Stimulated activated CD4-positive, alpha-beta T cell treated with anti-CD3 and anti-CD28 coated beads, TNF-alpha, amount 100 ng/mL, for 24 hours (primary cell): ENCODE measurements at regions not wholly inside any gene's neighbourhood (a gene's known extent, or its start where the extent isn't known, plus 50 kb on each side); places are given as distances from the start of the nearest gene placed in this dataset.
"Not testable (repeated sequence)": the region's sequence is repeated elsewhere in the genome, so short reads cannot be mapped to it uniquely, and the experiment has no call there.

ENCODE experiments used
- DNase-seq, 3 experiments: peaks; one replicate each; pipeline ENCODE4 v3.0.0-alpha.2; 2020; ENCODE audit warnings: low read depth in 3 of 3

DNA sequence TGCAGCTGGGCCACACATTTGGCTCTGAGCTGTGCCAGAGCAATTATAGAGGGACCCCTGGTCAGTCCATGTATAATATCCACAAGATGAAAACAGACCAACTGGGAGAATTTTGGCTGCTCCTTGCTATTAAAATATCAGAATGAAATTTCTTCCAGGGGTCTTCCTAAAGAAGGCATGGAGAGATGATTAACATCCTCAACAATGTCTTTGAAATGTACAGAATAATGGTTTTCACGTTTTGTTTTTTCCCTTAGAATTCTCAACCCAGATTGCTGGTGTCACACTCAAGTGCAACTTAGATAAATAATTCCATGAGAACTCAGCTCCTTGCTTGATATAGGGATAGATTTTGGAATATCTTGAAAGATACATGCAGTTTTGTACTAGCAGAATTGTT lies 148.3 kb upstream of the SLC24A2 start:
- no peak for DNase-seq

DNA sequence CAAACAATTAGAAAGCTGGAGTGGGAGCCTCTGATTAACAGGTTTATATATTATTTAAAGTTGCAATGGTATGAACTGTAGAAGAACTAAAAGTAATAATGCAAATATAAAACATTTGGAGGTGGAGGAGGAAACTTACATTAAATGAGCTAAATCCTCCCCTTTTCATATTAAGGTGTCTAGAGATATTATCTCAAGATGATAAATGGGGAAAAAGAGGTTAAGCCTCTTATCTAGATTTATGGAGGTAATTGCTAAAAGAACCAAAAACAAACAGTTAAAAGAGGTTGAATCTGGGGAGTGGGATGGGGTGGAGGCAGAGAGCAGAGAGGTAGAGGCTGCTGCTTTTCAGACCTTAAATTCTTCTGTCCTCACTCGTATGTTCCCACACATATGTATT lies 147.8 kb upstream of the SLC24A2 start:
- no peak for DNase-seq

DNA sequence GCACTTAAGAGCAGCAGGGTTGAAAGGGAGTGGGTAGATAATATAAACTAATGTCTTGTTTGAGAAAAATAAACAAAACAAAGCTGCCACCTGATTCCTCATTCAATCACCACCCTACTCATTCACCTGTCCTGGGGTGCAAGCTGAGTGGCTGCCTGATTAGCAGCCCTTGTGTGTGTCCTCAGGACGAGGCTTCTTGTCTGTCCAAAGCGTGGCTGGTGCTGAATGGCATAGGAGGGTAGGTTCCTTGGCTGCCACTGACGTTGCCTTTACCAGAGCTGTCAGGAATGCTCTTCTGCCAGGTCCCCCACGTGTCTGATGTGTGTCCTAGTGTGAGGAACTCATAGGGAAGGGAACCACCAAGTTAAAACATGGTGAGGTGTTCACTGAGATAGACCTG lies 146.6 kb upstream of the SLC24A2 start:
- no peak for DNase-seq

GRCh38 chr9:19934301-19934871 lies 145.5 kb upstream of the SLC24A2 start:
- no peak for DNase-seq

DNA sequence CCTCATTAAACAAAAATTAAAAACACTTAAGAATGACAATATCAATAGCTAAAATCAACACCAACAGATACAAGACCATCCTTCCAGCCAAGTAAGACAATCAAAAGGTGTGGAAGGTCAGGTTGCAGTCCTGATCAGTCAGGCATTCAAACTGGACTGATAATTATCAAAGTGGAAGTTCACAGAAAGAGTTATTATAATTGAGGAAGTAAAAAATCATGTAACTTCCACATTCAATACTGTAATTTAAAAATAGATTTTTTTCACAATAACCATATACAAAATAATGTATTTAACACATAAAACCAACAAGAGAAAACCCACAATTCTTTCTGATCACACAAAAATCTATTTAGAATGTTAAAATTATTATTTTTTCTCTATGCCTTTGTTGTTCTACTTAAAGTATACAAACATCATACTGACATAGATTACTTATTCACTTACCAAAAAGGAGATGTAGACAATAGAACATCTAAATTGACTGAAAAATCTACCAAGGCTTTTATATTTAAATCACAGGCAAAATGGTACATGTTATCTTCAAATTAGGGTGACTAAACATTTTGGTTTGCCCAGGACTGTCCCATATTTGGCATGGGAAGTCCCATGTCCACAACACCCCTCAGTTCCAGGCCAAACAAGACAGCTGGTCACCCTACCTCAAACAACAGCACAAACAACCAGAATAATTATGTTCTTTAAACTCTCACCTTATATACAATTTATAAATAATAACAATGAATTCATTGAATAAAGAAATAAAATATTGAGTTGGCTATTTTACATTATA lies 142.5 kb upstream of the SLC24A2 start:
- no peak for DNase-seq

GRCh38 chr9:19927560-19927959 lies 138.7 kb upstream of the SLC24A2 start:
- DNase-seq, result no peak

DNA sequence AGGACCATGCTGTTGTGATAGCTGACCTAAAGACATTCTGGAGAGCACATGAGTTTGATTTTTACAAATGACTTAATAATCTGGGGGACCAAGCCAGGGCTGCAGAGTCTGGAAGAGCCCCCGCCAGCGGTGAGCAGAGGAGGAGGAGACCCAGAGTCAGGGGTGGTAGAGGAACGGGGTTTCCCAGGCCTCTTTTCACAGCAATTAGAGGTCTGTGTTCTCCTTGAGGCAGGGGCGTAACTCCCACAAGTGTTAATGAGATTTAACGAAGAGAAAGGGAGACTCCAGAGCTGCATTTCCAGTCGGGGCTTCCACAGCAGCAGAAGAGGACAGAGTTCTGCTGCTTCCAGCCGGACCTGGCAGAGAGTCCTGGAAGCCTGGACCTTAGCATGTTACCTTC lies 137.9 kb upstream of the SLC24A2 start:
- no peak for DNase-seq

DNA sequence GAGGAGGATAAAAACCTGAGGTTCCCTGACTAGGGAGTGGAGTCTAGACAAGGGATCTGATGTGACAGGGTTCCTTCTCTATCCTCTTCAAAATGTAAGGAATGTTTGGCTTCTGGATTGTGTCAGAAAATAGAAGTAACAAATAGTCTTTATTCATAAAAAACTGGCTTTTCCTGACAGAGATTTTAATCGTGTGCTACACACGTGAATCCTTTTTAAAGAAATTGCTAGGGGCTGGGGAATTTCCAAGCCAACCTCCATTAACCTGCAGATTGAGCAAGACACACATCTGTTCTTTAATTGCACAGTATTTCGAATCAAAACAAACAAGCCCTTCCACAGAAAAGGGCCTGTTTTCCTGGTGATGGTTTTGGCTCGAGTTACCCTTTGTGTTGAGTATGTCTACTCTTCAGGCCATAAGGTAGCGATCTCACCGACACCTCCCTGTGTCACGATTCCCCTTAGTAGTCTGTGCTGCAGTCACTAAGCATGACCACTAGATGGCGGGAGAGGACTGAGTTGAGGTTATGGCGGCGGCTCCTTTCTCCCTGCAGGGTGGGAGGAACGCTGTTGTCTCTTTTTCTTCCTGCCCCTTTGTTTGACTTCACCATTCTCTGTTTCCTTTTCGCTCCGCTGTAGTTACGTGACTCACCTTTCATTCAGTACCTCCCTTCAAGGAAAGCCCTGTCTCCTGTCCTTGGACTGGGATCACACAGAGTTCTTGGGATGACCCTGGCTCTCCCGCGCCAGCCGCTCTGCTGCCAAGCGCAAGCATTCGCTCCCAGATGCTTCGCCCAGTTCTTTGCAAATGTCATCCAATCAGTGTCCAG lies 137.1 kb upstream of the SLC24A2 start:
- DNase-seq, result peak; percentile 65 to 78 (median 69)

DNA sequence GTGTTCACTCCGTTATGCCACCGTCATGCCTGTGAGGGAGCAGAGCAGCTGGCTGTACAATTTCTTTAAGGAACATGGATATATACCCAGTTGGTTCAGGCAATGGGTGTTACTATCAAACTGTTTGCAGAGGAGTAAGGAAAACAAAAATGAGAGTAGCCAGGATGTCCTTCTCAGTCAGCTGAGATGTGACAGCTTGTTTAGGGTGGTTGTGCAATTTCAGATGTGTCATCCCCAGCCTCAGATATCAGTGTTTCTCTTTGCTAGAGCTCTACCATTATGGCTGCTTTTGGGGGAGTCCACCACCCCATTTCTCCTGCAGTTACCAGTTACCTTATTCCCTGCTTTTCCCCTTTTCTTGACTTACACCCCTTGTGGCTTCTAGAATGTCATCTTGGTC lies 135.2 kb upstream of the SLC24A2 start:
- no peak for DNase-seq

- no peak for DNase-seq
Measured at GRCh38 chr9:19922476-19923118, 133.8 kb upstream of the SLC24A2 start.

- DNase-seq, result no peak
Measured at GRCh38 chr9:19920401-19920800, 131.6 kb upstream of the SLC24A2 start.

- no peak for DNase-seq
Measured at GRCh38 chr9:19918630-19919029, 129.8 kb upstream of the SLC24A2 start.

- no peak for DNase-seq
Measured at GRCh38 chr9:19914044-19914443, 125.2 kb upstream of the SLC24A2 start.

GRCh38 chr9:19913151-19913550 lies 124.3 kb upstream of the SLC24A2 start:
- DNase-seq, result no peak

GRCh38 chr9:19903076-19903475 lies 114.2 kb upstream of the SLC24A2 start:
- DNase-seq, result no peak

- no peak for DNase-seq
Measured at GRCh38 chr9:19901586-19901985, 112.7 kb upstream of the SLC24A2 start.

- DNase-seq, result no peak
Measured at GRCh38 chr9:19896161-19896560, 107.3 kb upstream of the SLC24A2 start.

DNA sequence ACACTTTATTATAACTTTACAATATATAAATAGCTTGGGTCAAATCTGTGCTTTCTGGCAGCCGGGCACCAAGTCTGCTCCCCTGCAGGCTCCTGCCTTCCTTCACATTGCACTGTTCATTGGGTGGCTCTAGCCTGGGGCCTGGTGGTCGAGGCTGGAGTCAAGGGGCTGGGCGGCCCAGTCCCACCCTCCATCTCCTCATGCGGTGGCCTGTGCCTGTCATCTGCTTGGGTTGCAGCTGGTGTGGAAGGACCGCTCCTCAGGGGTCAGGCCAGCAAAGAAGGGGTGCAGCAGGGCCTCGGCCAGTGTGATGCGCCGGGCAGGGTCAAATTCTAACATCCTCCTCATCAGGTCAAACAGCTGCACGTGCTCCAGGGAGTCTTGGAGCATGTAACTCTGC lies 106.7 kb upstream of the SLC24A2 start:
- DNase-seq, result not testable (repeated sequence)

- DNase-seq, result no peak
Measured at GRCh38 chr9:19895006-19895405, 106.2 kb upstream of the SLC24A2 start.

DNA sequence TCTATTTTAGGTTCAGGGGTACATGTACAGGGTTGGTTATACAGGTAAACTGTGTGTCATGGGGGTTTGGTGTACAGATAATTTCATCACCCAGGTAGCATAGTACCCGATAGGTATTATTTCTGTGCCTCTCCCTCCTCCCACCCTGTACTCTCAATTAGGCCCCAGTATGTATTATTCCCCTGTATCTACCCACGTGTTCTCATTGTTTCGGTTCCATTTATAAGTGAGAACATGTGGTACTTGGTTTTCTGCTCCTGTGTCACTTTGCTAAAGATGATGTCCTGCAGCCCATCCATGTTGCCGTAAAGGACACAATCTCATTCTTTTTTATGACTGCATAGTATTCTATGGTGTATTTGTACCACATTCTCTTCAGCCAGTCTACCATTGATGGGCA lies 96.8 kb upstream of the SLC24A2 start:
- DNase-seq, result no peak

DNA sequence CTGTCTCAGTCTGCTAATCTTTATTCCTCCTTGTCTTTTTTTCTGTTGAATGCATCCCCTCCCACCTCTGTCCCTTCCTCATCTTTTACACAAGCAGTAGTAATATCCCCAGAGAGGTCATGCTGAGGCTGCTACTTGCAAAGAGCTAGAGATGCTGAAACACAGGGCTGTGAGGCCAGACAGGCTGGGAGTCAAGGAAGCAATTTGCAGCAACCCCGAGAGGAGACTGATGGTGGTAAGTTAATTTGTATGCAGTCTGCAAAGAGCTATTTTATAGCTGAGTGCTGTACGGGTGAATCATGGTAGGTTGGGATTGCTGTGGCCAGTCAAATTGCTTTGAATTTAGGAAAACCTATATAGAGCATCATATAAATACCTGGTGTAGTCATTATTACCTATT lies 90.2 kb upstream of the SLC24A2 start:
- DNase-seq, result no peak

DNA sequence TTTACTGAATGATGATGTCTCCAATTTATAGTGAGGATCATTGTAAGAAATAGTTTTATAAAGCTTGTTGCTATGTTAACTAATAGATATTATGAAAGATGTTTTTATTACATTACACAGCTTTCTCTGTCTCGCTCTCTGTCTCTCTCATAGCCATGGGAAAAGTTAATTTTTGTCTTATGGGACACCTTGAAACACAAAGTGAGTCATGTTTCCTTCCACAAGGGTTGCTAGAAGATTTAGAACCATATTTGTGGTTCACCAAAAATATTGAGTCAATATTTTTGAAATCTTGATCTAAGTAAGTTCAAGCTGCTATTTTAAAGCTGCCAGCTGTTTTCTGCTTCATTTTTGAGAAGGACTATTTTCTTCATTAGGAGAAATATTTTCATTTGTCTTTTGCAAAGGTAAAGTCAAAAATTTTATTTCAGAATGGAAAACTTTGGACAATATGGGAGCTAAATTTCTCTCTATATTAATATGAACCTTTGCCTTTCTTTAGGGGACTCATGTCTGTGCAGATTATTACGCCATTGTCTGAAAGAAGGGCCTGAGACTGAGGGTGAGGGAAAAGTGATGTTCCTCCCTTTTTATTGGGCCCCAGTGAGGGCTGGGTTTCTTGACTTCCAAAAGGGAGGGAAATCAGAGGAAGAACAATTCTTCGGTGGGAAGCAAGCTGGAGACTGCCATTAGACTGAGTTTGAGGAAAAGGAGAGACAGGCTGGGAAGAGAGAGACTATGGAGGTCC lies 87.9 kb upstream of the SLC24A2 start:
- DNase-seq, result no peak
